ENCODE measurements at regions not wholly inside any gene's neighbourhood (a gene's known extent, or its start where the extent isn't known, plus 50 kb on each side); places are given as distances from the start of the nearest gene placed in this dataset.
"Not testable (repeated sequence)": the region's sequence is repeated elsewhere in the genome, so short reads cannot be mapped to it uniquely, and the experiment has no call there.

DNA sequence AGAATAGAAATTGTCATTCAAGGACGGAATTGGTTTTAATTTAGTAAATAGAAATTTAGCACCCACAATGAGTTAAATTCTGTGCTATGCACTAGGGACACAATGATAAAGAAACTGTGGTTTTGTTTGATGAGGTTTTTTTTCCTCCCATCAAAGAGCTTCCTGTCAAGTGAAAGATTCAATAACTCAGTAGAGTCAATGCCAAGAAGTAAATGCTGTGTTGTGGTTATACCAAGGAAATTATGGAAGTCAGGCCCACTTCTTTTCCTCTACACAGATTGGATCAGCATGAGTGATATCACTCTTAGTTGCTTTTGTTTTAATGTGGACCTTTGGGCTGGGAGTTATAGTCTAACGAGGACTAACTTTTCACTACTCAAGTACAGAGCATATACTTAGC is 1269.6 kb upstream of the ADGRL2 start:
- TF ChIP-seq, protein P1, sequence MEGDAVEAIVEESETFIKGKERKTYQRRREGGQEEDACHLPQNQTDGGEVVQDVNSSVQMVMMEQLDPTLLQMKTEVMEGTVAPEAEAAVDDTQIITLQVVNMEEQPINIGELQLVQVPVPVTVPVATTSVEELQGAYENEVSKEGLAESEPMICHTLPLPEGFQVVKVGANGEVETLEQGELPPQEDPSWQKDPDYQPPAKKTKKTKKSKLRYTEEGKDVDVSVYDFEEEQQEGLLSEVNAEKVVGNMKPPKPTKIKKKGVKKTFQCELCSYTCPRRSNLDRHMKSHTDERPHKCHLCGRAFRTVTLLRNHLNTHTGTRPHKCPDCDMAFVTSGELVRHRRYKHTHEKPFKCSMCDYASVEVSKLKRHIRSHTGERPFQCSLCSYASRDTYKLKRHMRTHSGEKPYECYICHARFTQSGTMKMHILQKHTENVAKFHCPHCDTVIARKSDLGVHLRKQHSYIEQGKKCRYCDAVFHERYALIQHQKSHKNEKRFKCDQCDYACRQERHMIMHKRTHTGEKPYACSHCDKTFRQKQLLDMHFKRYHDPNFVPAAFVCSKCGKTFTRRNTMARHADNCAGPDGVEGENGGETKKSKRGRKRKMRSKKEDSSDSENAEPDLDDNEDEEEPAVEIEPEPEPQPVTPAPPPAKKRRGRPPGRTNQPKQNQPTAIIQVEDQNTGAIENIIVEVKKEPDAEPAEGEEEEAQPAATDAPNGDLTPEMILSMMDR (IDR thresholded peaks at IDR 0.05), result no peak
- Mint-ChIP-seq H3K9me3 (peaks cover 2% of the 10 kb centered on the region), H3K36me3 (ENCODE audit: low read depth) (no peaks in the 10 kb centered on the region), H3K27me3 (no peaks in the 10 kb centered on the region), H3K27ac (no peak overlapping the region), H3K4me1 (no peaks in the 10 kb centered on the region), H3K4me3 (no peak overlapping the region)
- intact Hi-C loops (cut with micrococcal nuclease), result no loop called here
- POLR2A ChIA-PET, result no interaction called here
- DNase-seq, result no peak
- CTCF ChIA-PET, result no interaction called here
- ATAC-seq (ENCODE audit: low read depth), result no peak

DNA sequence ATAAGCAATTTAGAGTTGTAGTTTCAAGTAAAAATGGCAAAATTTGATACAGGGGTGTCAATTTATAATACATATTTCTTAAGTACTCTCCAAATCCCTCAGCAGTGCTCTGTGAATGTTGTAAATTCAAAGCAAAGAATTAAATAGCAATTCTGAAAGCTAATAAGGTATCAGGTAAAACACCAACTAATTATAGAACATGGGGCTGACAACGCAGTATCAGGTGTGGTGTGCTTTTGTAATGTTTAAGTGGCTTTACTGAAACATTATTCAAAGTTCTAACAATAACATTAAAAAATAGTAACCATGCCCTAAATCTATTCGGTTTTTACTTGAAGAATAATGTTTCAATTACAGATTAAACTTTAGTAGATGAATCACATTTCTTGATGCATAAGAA is 1271.2 kb upstream of the ADGRL2 start:
- DNase-seq (no peak), ATAC-seq (ENCODE audit: low read depth) (no peak)
- Mint-ChIP-seq H3K4me3 (no peak overlapping the region), H3K4me1 (no peaks in the 10 kb centered on the region), H3K27me3 (no peaks in the 10 kb centered on the region), H3K9me3 (peaks cover 2% of the 10 kb centered on the region), H3K36me3 (ENCODE audit: low read depth) (no peaks in the 10 kb centered on the region), H3K27ac (no peak overlapping the region)
- TF ChIP-seq, protein P1 (IDR thresholded peaks at IDR 0.05), result no peak
- POLR2A ChIA-PET, result no interaction called here
- intact Hi-C loops (cut with micrococcal nuclease), result no loop called here
- CTCF ChIA-PET, result no interaction called here

DNA sequence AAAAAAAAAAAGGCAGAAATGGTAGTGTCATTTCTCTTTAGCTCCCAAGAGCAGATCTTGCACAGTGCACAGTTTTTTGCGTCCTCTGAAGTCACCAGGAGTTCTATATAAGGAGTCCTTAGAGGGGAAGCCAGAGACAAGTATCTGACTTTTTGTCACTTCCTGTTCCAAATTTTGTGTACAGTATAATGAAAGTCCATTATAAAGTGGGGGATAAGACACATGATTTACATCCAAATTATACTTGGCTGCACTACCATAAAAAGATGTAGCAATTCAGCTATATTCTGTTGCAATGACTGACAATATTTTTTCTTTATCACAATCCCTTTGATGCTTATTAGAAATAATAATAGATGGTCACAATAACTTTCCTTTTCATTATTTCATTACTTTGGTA is 1276.9 kb upstream of the ADGRL2 start:
- no peak overlapping the region for H3K4me3 Mint-ChIP-seq
- intact Hi-C loops (cut with micrococcal nuclease), result no loop called here
- ChIA-PET CTCF (no interaction called here), POLR2A (no interaction called here)
- no peaks in the 10 kb centered on the region for H3K4me1 Mint-ChIP-seq
- H3K9me3 Mint-ChIP-seq, result no peaks in the 10 kb centered on the region
- no peak overlapping the region for H3K27ac Mint-ChIP-seq
- no peak for DNase-seq
- no peaks in the 10 kb centered on the region for H3K27me3 Mint-ChIP-seq
- no peak for ATAC-seq (ENCODE audit: low read depth)
- no peaks in the 10 kb centered on the region for H3K36me3 Mint-ChIP-seq (ENCODE audit: low read depth)
- TF ChIP-seq, protein P1 (IDR thresholded peaks at IDR 0.05), result no peak

DNA sequence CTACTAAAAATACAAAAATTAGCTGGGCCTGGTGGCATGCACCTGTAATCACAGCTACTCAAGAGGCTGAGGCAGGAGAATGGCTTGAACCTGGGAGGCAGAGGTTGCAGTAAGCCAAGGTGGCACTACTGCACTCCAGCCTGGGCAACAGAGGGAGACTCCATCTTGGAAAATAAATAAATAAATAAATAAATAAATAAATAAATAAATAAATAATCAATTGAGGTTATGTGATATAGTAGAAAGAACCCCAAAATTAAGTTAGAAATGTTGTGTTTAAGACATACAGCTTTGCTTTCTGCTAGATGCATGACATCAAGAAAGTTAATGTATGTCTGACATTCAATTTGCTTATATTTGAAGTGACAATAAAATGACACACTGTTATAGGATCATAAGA is 1277.7 kb upstream of the ADGRL2 start:
- DNase-seq; intact Hi-C loops (cut with micrococcal nuclease); POLR2A ChIA-PET; H3K27me3 Mint-ChIP-seq; CTCF ChIA-PET; H3K27ac Mint-ChIP-seq; ATAC-seq (ENCODE audit: low read depth); H3K4me3 Mint-ChIP-seq; H3K9me3 Mint-ChIP-seq; H3K4me1 Mint-ChIP-seq; H3K36me3 Mint-ChIP-seq (ENCODE audit: low read depth): not testable (repeated sequence)

DNA sequence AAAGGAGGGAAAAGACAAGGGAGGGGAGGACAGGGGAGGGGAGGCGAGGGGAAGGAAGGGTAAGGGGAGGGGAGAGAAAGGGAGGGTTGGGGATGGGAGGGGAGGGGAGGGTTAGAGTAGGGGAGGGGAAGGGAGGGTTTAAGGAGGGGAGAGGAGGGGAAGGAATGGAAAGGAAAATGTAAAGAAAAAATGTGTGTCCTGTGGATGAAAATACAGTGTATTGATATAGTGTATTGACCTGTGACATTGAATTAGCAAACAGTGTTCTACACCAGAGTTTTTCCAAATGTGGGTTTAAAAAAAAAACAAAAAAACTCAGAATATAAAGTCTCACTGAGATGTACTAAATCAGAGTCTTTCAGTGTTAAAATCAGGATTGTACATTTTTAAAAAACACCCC is 1279.8 kb upstream of the ADGRL2 start:
- ChIA-PET POLR2A (no interaction called here), CTCF (no interaction called here)
- TF ChIP-seq, protein P1 (IDR thresholded peaks at IDR 0.05), result no peak
- Mint-ChIP-seq H3K27me3 (no peaks in the 10 kb centered on the region), H3K36me3 (ENCODE audit: low read depth) (no peaks in the 10 kb centered on the region), H3K4me1 (no peaks in the 10 kb centered on the region), H3K27ac (no peak overlapping the region), H3K4me3 (no peak overlapping the region), H3K9me3 (peaks cover 2% of the 10 kb centered on the region)
- ATAC-seq (ENCODE audit: low read depth), result no peak
- intact Hi-C loops (cut with micrococcal nuclease), result no loop called here
- no peak for DNase-seq

DNA sequence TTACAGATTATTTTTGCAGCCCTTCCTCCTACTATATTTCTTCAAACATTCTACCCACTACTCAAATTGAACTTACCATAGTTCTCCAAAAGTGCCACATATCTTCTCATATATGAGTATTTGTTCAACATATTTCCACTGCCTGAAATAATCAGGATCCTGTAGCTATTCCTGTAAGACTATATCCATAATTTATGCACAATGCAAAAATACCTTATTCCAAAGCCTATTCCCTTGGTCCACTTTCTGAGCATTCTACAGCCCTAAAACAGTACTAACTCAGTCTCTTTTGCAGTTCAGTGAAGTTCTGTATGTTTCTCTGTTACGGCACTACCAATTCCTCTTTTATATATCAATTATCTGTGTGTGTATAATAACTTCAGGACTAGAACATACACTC is 1283.7 kb upstream of the ADGRL2 start:
- Mint-ChIP-seq H3K36me3 (ENCODE audit: low read depth) (no peaks in the 10 kb centered on the region), H3K4me1 (no peaks in the 10 kb centered on the region), H3K9me3 (peaks cover 2% of the 10 kb centered on the region), H3K4me3 (no peak overlapping the region), H3K27me3 (no peaks in the 10 kb centered on the region), H3K27ac (no peak overlapping the region)
- no peak for ATAC-seq (ENCODE audit: low read depth)
- TF ChIP-seq, protein P1 (IDR thresholded peaks at IDR 0.05), result no peak
- intact Hi-C loops (cut with micrococcal nuclease), result no loop called here
- DNase-seq, result no peak
- ChIA-PET CTCF (no interaction called here), POLR2A (no interaction called here)
